ENCODE measurements at regions not wholly inside any gene's neighbourhood (a gene's known extent, or its start where the extent isn't known, plus 50 kb on each side); places are given as distances from the start of the nearest gene placed in this dataset.
"Not testable (repeated sequence)": the region's sequence is repeated elsewhere in the genome, so short reads cannot be mapped to it uniquely, and the experiment has no call there.

GRCh38 chr12:67456431-67456901 lies 187.3 kb downstream of the CAND1 start:
- peak; percentile 81 for DNase-seq (ENCODE audit: low read depth)

- DNase-seq (ENCODE audit: low read depth), result no peak
Observed at GRCh38 chr12:67457136-67457535, 188.0 kb downstream of the CAND1 start.

GRCh38 chr12:67457778-67458665 lies 188.9 kb downstream of the CAND1 start:
- no peak for DNase-seq (ENCODE audit: low read depth)

GRCh38 chr12:67459173-67459572 lies 189.4 kb upstream of the DYRK2 start:
- no peak for DNase-seq (ENCODE audit: low read depth)

GRCh38 chr12:67459578-67459977 lies 189.0 kb upstream of the DYRK2 start:
- DNase-seq (ENCODE audit: low read depth), result no peak

- DNase-seq (ENCODE audit: low read depth), result no peak
Observed at GRCh38 chr12:67460388-67460787, 188.2 kb upstream of the DYRK2 start.

- DNase-seq (ENCODE audit: low read depth), result no peak
Observed at GRCh38 chr12:67468549-67469245, 179.8 kb upstream of the DYRK2 start.

GRCh38 chr12:67469666-67470065 lies 178.9 kb upstream of the DYRK2 start:
- DNase-seq (ENCODE audit: low read depth), result no peak

- DNase-seq (ENCODE audit: low read depth), result no peak
Observed at GRCh38 chr12:67471810-67472209, 176.7 kb upstream of the DYRK2 start.

GRCh38 chr12:67472539-67472938 lies 176.0 kb upstream of the DYRK2 start:
- no peak for DNase-seq (ENCODE audit: low read depth)

- DNase-seq (ENCODE audit: low read depth), result no peak
Observed at GRCh38 chr12:67474934-67475620, 173.5 kb upstream of the DYRK2 start.

GRCh38 chr12:67475725-67476124 lies 172.8 kb upstream of the DYRK2 start:
- DNase-seq (ENCODE audit: low read depth), result peak; percentile 48

GRCh38 chr12:67477681-67478265 lies 170.8 kb upstream of the DYRK2 start:
- DNase-seq (ENCODE audit: low read depth), result no peak

- no peak for DNase-seq (ENCODE audit: low read depth)
Observed at GRCh38 chr12:67482751-67483661, 165.5 kb upstream of the DYRK2 start.

- DNase-seq (ENCODE audit: low read depth), result no peak
Observed at GRCh38 chr12:67483871-67484554, 164.5 kb upstream of the DYRK2 start.

GRCh38 chr12:67484791-67485480 lies 163.6 kb upstream of the DYRK2 start:
- no peak for DNase-seq (ENCODE audit: low read depth)

GRCh38 chr12:67486671-67487070 lies 161.9 kb upstream of the DYRK2 start:
- DNase-seq (ENCODE audit: low read depth), result no peak

- DNase-seq (ENCODE audit: low read depth), result not testable (repeated sequence)
Observed at GRCh38 chr12:67488349-67488748, 160.2 kb upstream of the DYRK2 start.

- DNase-seq (ENCODE audit: low read depth), result no peak
Observed at GRCh38 chr12:67489007-67489406, 159.5 kb upstream of the DYRK2 start.

- no peak for DNase-seq (ENCODE audit: low read depth)
Observed at GRCh38 chr12:67496581-67496980, 152.0 kb upstream of the DYRK2 start.

Measured in GM04504 (cell line).